GM19468 (cell line): ENCODE measurements at regions not wholly inside any gene's neighbourhood (a gene's known extent, or its start where the extent isn't known, plus 50 kb on each side); places are given as distances from the start of the nearest gene placed in this dataset.
"Not testable (repeated sequence)": the region's sequence is repeated elsewhere in the genome, so short reads cannot be mapped to it uniquely, and the experiment has no call there.

Source experiments
- ATAC-seq: cut with Tn5 transposase; IDR thresholded peaks from one replicate; pipeline ENCODE4 v1.9.1; 2021; ENCODE audit warnings: mild to moderate bottlenecking, moderate library complexity, moderate number of reproducible peaks; ENCODE audit not compliant: unreplicated experiment; ENCODE audit errors: extremely low read depth

DNA sequence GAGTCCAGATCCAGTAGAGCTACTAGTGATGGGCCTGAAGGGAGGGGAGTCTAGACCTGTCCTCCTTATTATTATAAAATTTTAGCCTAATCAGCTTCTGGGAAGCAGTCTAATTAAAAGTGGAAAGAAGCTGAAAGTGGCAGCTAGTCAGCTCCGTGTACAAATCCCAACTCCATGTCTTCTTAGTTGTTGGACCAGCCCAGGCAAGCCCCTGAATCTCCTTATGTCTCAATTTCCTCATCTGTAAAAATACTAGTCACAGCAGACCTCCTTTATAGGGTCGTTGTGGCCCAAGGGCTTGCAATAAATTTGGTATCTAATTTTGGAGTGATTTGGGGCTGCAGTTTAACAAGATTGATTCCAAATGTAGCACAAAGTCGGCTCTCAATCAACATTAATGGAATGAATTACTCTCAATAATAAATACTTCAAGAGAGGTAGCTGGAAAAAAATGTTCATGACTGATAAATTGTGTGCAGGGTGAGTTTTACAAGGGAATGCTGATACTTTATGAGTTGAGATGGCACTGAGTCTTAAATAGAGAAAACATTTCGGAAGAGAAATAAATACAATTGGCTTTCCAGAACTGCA, 118.3 kb upstream of the NDUFV2 start:
- ATAC-seq, result no peak

- ATAC-seq, result no peak
These were observed 115.3 kb upstream of the NDUFV2 start for GRCh38 chr18:8987241-8987640.

GRCh38 chr18:8988260-8988871, 114.1 kb upstream of the NDUFV2 start:
- ATAC-seq, result peak; percentile 31

DNA sequence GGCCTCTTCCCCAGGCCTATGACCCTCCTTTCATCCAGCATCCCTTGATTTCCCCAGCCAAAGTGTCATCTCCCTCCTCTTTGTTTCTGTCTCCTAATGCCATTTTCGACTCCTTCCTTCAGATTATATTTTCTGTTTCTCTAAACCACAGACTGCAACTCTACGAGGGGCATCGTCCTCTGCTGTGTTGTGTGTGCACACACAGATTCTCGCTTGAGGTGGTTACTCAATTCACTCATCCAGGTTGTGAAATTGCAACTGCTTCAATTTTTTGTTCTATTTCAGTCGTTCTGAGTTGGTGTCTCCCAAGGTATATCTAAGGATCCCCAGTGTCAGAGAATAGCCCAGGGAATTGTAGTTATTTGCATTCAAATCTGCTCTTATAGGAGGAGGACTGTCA, 113.5 kb upstream of the NDUFV2 start:
- ATAC-seq, result no peak

GRCh38 chr18:8989855-8990254, 112.6 kb upstream of the NDUFV2 start:
- ATAC-seq, result no peak

- no peak for ATAC-seq
These were observed 112.0 kb upstream of the NDUFV2 start for GRCh38 chr18:8990276-8991031.

DNA sequence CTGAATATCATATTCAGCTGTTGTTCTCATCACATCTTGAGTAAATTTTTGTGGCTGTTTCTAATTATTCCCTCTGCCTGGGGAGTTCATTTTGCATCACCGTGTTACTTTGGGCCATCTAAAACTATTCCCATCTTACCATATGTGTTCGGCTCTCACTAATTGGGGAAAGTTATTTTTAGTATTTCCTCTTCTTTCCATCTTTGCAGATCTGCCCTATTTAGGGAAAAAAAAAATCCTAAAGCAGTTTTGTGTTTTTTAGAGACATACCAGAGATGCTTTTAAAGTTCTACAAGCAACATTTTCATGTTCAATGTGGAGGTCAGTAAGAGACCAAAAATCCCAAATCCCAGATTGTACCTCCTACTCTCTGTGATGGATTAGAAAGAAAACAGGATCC, 111.3 kb upstream of the NDUFV2 start:
- ATAC-seq, result no peak

DNA sequence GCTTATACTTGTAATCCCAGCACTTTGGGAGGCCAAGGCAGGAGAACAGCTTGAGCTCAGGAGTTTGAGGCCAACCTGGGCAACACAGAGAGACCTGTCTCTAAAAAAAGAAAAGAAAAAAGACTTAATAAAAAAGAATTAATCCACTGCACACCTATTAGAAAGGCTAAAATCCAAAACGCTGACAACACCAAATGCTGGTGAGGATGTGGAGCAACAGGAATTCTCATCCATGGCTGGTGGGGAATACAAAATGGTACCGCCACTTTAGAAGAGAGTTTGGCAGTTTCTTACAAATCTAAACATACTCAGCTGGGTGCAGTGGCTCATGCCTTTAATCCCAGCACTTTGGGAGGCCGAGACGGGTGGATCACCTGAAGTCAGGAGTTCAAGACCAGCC, 110.0 kb upstream of the NDUFV2 start:
- not testable (repeated sequence) for ATAC-seq

DNA sequence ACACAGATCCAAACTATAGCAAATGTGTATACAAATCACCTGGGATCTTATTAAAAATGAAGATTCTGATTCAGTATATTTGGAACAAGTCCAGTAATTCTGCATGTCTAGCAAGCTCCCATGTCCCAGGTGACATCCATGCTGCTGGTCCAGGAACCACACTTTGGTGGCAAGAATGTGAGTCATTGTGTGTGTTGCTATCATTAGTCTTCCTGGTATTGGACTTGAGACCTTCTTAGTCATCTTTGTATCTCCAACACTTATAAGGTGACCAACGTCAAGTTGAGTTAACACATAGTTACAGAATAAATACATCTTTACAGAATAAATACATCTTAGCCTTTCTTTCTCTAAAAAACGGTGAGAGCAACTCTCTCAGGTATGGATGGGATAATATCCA, 107.9 kb upstream of the NDUFV2 start:
- no peak for ATAC-seq

- no peak for ATAC-seq
These were observed 107.4 kb upstream of the NDUFV2 start for GRCh38 chr18:8995096-8995495.

GRCh38 chr18:8996771-8997432, 105.6 kb upstream of the NDUFV2 start:
- ATAC-seq, result no peak

- ATAC-seq, result no peak
These were observed 104.9 kb upstream of the NDUFV2 start for GRCh38 chr18:8997634-8998033.

DNA sequence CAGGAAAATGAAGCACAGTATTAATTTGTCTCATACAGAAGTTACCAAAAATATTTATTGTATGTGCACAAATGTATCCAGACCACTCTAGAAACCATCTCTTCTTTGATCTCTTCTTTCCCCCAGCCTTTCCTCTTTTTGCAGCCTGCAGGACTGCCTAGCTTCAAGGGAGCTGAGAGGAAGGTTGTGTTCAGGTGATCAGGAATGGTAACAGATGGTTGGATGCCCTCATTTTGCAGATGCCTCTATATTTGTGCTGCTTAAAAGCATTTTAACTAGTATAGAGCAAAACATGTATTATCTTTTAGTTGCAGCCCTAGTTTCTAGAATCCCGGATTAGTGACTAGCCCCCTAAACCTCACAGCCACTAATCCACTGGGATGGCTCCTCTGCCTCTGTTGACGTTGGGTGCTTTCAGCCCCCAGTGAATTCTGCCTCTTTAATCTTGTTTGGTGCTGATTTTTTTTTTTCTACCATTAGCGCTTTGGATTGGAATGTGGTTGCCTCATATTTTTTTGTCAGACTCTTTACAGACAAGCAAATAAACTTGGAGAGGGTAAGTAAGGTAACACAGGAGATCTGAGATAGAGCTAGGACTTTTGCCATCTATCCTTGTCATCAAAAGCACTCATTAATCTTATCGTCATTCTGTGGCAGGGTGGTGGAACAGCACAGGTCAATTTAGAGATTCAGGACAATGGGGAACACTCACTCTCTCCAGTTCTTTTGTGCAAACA, 103.8 kb upstream of the NDUFV2 start:
- ATAC-seq, result no peak

DNA sequence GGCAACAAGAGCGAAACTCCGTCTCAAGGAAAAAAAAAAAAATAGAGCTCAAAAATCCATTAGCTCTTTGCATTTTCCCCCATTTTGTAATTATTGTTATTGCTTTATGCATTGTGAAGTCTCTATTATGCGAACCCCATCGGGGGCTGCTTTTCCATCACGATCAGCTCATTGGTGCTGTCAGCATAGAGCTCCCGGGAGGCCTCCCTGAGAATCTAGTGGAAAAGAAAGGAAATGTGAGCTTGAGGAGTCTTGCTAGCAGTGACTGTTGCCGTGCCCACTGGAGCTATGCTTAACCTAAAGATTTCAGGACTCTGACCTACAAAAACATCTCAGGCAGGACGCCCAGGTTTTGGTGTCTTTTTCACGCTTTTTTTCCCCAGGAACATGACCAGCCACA, 102.6 kb upstream of the NDUFV2 start:
- no peak for ATAC-seq

GRCh38 chr18:9000733-9001132, 101.8 kb upstream of the NDUFV2 start:
- ATAC-seq, result no peak

- no peak for ATAC-seq
These were observed 101.3 kb upstream of the NDUFV2 start for GRCh38 chr18:9001209-9001608.

DNA sequence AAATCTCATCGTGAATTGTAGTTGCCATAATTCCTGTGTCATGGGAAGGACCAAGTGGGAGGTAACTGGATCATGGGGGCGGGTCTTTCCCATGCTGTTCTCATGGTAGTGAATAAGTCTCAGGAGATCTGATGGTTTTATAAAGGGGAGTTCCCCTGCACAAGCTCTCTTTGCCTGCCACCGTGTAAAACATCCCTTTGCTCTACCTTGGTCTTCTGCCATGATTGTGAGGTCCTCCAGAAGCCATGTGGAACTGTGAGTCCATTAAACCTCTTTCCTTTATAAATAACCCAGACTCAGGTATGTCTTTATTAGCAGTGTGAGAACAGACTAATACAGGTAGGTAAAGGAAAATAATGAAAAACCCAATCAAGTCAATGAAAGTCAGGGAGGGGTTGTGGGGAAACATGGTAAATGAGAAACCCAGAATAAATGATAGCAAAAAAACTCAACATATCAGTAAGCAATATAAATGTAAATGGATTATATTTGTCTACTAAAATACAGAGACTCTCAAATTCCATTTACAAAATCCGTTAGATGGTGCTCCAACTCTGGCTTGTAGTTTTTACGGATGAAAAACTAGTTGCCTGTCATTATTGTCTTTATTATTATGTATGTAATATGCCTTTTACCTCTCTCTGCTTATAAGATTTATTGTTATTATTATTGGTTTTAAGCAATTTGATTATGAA, 98.9 kb upstream of the NDUFV2 start:
- ATAC-seq, result no peak

- not testable (repeated sequence) for ATAC-seq
These were observed 98.2 kb upstream of the NDUFV2 start for GRCh38 chr18:9004308-9004707.

DNA sequence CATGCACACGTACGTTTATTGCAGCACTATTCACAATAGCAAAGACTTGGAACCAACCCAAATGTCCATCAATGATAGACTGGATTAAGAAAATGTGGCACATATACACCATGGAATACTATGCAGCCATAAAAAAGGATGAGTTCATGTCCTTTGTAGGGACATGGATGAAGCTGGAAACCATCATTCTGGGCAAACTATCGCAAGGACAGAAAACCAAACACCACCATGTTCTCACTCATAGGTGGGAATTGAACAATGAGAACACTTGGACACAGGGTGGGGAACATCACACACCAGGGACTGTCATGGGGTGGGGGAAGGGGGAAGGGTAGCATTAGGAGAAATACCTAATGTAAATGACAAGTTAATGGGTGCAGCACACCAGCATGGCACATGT, 94.8 kb upstream of the NDUFV2 start:
- not testable (repeated sequence) for ATAC-seq

GRCh38 chr18:9008200-9008708, 94.2 kb upstream of the NDUFV2 start:
- ATAC-seq, result no peak
